Ishikawa (cell line): ENCODE measurements at regions not wholly inside any gene's neighbourhood (a gene's known extent, or its start where the extent isn't known, plus 50 kb on each side); places are given as distances from the start of the nearest gene placed in this dataset.

Source experiments
- CREB1 ChIP-seq: IDR thresholded peaks from 2 replicates; pipeline ENCODE4 v1.6.1; 2012; ENCODE audit warnings: low read depth
- EGR1 ChIP-seq: IDR thresholded peaks from 2 replicates; pipeline ENCODE4 v1.6.1; 2012
- EP300 ChIP-seq: IDR thresholded peaks from 2 replicates; pipeline ENCODE4 v1.6.1; 2012; ENCODE audit warnings: borderline replicate concordance
- REST ChIP-seq: IDR thresholded peaks from 2 replicates; pipeline ENCODE4 v1.6.1; 2012; ENCODE audit warnings: low read depth, mild to moderate bottlenecking
- TAF1 ChIP-seq: IDR thresholded peaks from 2 replicates; pipeline ENCODE4 v1.6.1; 2012; ENCODE audit warnings: low read depth, mild to moderate bottlenecking
- TF ChIP-seq, protein P1 (sequence below): IDR thresholded peaks from 2 replicates; pipeline ENCODE4 v1.6.1; 2012

DNA sequence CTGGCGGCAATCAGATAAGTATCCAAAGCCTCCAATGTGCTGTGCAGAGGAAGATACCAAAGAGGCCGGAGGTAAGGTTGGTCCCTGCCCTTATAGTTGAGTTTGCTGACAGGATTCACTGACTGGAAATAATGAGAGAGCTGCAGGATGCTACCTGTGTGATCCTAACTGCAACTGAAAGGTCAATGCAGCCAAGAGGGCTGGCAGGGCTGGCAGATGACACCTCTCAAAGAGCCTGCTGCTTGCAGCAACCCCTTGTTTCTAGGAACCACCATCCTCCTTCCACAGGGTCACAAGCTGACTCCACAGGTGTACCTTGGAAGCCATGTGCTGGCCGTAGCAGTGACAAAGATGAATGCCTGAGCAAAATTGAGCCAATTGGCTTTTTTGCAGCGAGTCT lies 348.1 kb downstream of the DDX10 start:
- TF ChIP-seq CREB1 (no peak), REST (no peak), EP300 (no peak), TAF1 (no peak), EGR1 (no peak)
- TF ChIP-seq, protein P1, sequence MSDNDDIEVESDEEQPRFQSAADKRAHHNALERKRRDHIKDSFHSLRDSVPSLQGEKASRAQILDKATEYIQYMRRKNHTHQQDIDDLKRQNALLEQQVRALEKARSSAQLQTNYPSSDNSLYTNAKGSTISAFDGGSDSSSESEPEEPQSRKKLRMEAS = no peak
